GM19397 (cell line): ENCODE measurements at regions not wholly inside any gene's neighbourhood (a gene's known extent, or its start where the extent isn't known, plus 50 kb on each side); places are given as distances from the start of the nearest gene placed in this dataset.
"Not testable (repeated sequence)": the region's sequence is repeated elsewhere in the genome, so short reads cannot be mapped to it uniquely, and the experiment has no call there.

Source experiments
- ATAC-seq: cut with Tn5 transposase; IDR thresholded peaks from one replicate; pipeline ENCODE4 v1.9.1; 2021; ENCODE audit warnings: mild to moderate bottlenecking, moderate library complexity; ENCODE audit not compliant: unreplicated experiment

DNA sequence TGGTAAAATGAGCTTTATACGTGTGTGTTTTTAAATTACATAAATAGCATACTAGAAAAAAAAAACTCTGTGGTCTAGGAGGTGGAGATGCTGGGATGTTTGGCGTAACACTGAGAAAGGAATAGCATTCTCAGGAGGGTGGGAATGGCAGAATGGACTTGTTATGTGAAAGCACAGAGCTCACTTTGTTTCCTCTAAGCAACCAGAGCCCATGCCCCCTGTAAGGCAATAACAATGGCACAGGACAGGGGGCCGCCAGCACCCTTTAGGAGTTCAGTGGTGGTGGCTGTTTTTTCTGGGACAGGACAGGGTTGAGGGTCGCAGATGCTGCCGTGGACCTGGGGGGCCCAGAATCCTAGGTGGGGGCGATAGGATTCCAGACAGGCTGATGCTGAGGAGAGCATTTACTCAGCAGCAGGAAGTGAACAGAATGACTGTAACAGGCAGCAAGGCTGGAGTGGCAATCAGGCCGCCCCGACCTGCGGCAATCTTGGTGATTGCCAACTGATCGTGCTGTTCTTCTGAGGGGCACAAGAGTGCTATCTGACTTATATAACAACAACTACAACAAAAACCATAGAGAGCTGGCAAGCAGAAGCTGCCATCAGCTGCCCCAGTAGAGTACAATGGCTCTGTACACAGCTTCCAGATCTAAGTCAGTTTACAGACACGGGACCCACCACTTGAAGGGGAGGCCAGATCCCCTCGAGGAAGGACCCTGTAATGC lies 160.4 kb downstream of the UACA start:
- ATAC-seq, result no peak

DNA sequence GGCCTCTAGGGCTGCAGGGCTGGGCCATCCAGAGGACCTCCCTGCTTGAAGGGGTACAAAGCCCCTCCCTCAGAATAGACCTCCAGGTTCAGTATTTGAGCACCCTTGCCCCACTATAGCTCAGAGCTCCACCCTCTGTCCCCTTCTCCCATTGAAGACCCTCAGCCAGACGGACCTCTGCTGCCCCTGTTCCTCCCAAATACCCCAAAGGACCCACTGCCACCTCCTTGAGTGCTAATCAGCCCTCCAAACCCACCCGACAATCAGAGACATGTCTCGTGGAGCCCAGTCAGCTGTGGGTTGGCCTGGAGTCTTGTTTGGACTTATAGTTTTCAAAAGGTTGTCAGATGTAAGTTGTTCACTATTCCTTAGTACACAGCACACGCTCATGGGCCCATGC lies 161.1 kb downstream of the UACA start:
- no peak for ATAC-seq

DNA sequence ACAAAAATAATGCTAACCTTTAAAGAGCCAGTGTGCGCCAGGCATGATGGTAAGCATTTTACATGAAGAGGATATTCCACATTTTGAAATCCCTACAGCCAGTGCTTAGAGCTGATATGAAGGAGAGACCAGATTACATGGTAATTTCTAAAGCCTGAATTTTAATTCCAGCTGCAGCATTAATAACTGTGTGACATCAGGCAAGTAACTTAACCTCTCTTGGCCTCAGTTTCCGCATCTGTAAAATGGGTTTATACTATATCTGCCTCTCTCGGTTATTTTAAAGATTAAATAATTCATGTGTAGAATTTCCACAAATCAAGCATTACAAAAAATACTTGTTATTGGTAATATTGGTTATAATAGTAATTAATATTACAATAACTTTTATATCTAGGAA lies 165.4 kb downstream of the UACA start:
- ATAC-seq, result no peak

DNA sequence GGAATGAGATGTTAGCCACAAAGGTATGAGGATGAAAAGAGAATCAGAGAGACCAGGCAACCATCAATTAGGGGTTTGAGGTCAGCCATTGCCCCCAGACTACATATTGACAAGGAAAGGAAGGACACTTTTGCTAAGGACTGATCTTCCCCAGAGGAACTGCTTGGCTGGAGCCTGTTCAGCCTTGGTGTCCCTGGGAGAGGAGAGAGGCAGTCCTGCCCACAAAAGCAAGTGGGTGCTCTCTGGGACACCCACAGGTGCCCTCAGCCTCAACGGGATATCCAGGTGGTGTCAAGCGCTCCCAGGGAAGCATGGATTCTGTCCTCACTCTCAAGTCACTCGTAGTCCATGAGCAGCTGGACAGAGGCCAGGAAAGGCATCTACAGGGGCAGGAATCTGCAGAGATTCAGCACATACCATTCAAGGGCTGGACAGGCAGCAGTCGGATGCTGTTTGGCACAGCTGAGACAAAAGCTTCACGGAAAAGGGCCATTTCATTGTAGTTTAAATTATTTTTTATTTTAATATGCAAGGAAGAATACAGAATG lies 166.2 kb downstream of the UACA start:
- no peak for ATAC-seq

DNA sequence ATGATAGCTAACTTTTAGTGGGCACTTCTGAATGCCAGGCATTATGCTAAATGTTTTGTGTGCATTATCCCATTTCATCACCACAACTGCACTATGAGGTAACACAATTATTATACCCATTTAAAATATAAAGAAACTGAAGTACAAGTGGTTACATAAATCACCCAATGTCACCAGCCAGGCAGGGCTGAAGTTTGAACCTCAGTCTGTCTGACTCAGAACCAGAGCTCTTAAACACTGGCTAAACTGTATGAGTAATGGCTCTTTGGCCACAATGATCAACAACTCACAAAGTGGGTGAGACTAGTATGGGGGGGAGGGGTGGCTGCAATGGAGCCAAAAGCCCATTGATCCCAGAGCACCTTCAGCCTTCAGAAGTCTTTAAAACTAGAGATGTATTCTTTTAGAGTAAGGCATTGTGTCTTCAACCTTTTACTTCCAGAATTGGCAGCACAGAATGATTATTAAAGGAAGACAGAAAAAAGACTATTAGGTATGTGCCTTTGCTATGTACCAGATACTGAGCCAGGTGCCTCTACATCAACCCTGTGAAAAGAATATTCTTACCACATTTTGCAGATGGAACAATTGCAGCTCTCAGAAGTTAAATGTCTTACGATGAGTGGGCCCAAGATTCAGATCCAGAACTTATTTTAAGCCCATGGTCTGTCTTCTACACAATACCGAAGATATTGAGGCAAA lies 166.9 kb downstream of the UACA start:
- ATAC-seq, result no peak

DNA sequence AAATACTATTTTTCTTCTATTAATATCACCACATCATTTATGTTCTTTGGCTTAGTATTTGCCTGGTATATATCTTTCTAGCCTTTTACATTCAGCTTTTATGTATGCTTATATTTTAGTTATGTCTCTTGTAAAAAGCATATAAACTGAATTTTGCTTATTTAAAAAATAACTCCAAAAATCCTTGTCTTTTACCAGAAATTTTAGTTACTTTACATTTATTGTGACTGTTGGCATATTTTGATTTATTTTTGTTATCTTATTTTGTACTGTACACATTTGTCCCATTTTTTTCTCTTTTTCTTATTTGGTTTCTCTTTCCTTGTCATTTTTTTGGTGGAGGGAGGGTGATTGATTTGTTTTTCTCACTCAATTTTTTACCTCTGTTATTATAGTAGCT lies 169.6 kb downstream of the UACA start:
- no peak for ATAC-seq

DNA sequence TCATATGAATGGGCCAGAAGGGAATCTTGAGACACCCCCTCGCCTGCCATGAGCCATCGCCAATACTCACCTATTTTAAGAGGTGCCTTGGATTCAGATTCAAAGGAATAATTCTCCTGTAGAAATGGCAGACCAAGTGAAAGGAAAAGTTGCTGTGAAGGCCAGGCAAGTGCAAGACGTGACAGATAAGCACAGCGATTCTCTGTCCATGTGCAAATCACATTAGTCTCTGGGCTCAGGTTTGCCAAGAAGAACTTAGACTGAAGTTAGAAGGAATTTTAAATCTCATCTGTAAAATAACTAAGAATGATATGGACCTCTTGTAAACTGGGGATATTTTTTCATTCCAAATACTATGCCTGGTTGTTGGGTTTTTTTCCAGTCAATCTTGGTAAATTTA lies 173.6 kb downstream of the UACA start:
- no peak for ATAC-seq

DNA sequence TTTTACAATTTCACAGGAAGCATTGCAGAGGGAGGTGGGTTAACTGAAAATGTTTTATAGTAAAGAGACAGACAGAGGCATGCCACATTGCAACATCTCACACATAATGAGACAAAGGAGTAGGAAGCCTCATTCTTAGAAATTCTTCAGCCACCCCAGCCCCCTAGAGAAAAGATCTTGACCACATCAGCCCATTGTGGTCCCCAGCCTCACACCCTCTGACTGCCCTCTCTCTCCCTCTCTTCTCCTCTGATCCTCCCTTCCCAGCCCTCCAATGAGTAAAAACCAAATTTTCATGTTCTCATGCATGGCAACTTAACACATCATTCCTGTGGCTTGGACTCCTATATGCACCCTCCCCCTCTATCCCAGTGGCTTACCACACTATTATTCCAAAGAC lies 174.1 kb downstream of the UACA start:
- no peak for ATAC-seq

DNA sequence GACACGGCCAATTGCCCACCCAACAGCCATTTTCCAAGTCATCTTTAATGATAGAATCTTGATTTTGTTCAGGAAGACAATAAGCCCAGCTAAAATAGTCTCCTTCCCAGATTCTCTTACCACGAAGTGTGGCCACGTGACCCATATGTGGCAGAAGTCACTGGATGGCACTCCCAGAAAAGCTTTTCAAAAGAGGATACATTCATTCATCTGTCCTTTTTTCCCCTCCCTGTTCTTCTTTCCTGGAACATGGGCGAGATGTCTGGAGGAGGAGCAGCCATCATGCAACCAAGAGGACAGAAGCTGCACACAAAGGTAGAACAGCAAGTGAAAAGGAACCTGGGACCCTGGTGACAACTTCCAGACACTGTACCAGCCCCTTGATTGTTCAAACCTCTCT lies 174.7 kb downstream of the UACA start:
- no peak for ATAC-seq

DNA sequence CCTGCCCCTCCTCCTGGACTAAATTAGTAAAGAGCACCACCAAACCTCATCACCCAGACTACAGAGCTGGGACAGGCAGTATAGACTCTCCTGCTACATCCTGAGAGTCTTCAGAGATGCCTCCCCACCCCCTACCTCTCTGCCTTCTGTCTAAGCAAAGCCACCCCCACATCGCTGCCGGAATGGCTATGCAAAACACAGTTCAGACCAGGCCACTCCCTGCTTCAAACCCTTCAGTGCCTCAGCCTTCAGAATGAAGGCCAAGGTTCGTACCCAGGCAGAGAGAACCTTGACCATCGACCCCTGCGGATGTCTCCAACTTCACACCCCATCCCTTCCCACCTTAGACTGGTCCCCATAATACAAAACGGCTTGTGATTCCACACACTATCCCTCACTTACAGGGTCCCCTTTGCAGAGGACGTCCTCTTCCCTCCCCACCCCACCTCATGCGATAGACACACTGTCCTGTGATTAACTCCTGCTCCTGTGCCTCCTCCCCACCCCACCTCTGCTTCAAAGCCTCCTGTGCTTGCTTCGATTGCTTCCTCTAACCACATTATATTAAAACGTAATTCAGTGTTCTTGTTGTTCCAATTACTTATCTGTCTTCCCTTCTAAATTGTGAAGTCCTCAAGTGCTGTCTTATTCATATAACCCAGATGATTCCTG lies 175.3 kb downstream of the UACA start:
- no peak for ATAC-seq

DNA sequence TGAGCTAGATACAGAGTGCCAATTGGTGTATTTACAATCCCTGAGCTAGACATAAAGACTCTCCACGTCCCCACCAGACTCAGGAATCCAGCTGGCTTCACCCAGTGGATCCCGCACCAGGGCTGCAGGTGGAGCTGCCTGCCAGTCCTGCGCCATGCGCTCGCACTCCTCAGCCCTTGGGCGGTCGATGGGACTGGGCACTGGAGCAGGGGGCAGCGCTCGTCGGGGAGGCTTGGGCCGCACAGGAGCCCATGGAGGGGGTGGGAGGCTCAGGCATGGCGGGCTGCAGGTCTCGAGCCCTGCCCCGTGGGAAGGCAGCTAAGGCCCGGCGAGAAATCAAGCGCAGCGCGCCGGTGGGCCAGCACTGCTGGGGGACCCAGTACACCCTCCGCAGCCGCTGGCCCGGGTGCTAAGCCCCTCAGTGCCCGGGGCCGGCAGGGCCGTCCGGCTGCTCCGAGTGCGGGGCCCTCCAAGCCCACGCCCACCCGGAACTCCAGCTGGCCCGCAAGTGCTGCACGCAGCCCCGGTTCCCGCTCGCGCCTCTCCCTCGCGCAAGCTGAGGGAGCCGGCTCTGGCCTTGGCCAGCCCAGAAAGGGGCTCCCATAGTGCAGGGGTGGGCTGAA lies 176.2 kb downstream of the UACA start:
- ATAC-seq, result not testable (repeated sequence)

DNA sequence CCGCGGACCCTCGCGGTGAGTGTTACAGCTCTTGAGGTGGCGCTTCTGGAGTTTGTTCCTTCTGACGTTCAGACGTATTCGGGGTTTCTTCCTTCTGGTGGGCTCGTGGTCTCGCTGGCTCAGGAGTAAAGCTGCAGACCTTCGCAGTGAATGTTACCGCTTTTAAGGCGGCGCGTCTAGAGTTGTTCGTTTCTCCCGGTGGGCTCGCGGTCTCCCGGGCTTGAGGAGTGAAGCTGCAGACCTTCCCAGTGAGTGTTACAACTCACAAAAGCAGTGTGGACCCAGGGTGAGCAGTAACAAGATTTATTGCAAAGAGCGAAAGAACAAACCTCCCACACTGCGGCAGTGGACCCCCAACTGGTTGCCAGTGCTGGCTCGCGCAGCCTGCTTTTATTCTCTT lies 177.1 kb downstream of the UACA start:
- no peak for ATAC-seq

DNA sequence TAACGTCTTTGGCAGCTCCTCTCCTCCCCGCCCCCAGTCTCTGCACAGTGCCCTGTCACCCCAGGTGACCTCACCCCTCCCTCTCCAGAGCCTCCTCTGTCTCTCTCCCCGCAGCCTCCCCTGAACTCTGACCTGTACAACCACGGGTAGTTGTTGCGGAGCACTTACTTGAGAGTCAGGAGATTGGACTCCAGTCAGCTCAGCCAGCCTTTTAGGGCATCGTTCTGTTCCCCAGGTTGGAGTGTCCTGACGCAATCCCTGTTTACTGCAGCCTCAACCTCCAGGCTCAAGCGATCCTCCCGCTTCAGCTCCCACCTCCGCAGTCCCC lies 177.7 kb downstream of the UACA start:
- ATAC-seq, result no peak

DNA sequence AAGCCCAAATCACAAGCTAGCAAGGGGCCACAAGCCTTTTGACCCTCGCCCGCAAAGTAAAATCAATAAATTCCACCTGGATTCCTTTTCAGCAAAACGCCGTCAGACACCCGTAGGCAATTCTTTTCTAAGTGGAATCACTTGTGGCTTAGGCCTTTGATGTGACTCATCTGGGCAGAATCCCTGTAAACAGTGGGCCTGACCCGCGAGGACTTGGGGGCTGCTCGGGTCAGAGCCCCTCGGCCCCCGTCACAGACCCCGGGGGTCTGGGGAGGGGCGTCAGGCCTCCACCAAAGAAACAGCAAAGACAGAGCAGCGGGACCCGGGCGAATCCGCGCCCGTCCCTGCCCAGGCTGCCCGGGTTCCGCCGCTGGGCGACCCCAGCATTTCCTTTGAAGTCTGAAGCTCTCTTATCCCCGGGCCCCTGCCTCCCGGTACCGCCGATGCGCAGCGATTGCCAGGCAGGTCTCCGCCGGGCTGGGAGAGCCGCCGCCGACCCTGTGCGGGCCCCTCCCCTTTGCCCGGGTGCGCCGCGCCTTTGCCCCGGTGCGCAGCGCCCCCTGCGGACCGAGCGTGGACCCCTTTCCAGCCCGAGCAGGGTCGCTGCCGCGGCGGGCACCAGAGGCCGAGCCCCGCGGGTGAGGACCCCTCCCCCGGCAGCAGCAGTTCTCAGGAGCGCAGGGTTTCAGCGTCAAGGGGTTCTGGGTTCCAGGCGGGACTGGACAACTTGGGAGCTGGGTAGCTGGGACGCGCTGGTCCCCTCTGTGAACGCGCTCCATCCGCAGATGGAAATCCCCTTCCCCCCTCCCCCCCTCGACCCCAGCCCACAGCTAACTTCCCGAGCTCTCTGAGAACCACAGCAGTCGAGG lies 178.3 kb downstream of the UACA start:
- no peak for ATAC-seq

DNA sequence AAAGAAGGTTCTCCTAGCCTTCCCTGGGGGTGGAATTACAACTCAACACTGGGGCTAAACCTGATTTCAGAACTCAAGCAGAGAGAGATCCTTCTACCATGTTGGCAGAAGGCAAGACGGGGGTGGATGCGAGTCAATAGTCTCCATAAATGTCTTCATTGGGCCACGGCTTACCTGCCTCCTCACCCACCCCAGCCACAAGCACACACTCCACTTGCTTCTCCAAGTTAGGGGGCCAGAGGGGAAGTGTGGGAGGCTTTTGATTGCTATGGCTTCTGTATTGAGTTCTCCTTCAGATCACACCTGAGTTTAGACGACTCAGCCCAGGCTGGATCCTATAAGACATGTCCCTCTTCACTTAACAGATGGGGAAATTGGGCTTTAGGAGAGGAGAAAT lies 178.9 kb downstream of the UACA start:
- no peak for ATAC-seq

DNA sequence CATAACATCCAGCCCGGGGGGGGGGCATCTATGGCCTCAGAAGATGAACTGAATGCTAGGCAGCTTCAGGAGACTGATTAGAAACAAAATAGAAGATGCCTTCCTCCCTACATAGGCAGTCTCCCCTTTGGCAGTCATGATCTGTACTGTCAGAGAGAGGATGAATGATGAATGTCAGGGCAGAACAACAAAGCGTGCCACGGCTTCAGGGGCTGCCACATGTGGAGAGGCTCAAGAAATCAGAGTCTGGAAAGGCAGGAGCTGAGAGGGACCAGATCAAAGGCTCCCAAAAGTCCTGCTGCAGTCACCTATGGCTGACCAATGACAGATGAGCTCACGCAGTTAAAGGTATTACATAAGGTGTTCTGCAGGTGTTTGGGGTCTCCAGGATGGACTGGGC lies 180.4 kb downstream of the UACA start:
- no peak for ATAC-seq

DNA sequence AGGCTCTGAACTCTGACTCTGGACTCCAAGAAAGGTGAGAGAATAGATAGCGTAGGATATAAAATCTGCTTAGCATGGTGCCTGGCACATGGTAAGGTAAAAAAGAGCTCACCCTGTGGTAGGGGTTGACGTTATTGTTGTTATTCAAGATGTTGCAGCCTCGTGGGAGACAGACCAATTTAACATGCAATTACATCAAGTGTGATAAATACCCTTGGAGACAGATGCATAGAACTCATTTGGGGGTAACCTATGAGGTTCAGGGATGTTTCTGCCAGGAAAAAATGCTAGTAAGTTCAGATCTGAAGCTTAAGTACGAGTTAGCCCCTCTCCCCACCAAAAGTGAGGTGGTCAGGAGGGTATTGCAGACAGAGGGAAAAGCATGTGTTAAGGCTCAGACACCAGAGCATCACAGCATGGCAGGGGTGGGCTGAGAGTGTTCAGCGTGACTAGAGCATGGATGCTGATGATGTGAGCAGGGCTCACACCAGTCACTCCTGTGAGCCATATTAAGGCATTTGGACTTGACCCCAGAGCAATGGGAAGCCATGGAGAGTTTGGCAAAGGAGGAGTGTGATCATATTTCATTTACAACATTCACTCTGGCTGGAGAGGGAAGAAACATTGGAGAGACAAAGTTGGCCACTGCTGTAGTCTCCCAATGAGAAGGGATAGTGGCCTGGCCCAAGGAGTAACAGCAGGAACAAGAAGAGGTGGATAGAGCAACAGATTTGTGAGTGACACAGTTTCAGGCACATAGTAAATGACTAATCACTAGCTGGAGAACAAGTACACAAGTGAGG lies 181.0 kb downstream of the UACA start:
- no peak for ATAC-seq

DNA sequence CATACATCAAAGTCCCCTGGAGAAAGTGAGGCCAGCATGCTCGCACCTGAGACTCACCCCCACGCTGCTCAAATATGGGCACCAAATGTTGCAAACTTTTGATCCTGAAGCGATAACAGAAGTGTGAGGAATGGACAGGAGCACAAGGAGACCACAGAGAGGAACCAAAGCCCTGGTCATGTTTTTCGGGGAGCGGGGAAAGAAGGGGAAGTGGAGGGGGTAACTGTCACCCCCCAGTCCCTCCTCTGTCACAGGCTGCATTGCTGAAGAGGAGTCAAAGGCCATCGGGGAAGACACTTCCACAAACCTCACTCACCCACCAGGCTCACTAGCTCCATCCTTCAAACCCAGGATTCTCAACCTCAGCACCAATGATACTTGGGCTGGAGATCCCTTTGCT lies 182.4 kb downstream of the UACA start:
- ATAC-seq, result no peak

DNA sequence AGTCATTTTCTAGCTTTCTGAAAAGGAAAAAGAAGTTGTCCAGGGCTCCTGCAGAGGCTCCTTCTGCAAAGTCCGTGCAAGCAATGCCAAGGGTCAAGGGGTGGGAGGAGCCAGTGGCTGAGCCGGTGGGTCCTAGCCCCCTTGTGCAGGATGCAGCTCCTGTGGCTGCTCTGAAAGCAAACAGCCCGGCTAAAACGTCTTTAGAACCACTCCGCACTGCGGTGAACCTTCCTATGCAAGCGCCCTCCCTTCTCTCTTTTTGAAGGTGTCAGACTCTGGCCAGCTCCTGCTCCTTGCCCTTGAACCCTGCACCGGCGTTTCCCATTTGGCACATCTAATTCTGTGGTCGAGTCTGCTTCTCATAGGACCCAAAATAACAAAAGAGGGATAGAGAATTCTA lies 183.1 kb downstream of the UACA start:
- no peak for ATAC-seq

DNA sequence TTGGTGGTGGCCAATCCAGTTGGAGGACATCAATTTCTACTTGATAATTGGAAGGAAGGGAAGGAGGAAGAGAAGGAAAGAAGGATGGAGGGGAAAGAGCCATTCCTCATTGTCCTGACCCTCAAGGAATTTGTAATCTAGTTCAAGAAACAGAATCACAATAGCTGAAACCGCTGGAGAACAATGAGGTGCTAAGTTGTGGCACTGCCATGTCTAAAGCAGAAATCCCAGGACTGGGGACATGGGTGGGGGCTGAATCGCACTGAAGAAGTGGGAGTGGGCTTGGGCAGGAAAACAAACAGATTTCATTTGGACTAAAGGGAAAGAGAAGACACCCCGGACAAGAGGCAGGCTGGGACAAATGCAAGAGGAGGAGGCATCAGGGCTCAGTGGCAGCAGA lies 183.6 kb downstream of the UACA start:
- ATAC-seq, result no peak
